Upper lobe of left lung (tissue), 4 donors: ENCODE measurements at regions not wholly inside any gene's neighbourhood (a gene's known extent, or its start where the extent isn't known, plus 50 kb on each side); places are given as distances from the start of the nearest gene placed in this dataset.

Experiments
- POLR2A ChIP-seq, 4 donors: fragments of 450-650 bp; IDR thresholded peaks; one replicate each; pipeline ENCODE4 v1.5.1; 2016 to 2017; ENCODE audit warnings: antibody characterized with exemption in 4 of 4, mild to moderate bottlenecking in 2 of 4
- POLR2AphosphoS5 ChIP-seq, 2 donors: sonication (generic); formaldehyde crosslinking; IDR thresholded peaks; one replicate each; pipeline ENCODE4 v1.5.1; 2017; ENCODE audit warnings: antibody characterized with exemption in 2 of 2

DNA sequence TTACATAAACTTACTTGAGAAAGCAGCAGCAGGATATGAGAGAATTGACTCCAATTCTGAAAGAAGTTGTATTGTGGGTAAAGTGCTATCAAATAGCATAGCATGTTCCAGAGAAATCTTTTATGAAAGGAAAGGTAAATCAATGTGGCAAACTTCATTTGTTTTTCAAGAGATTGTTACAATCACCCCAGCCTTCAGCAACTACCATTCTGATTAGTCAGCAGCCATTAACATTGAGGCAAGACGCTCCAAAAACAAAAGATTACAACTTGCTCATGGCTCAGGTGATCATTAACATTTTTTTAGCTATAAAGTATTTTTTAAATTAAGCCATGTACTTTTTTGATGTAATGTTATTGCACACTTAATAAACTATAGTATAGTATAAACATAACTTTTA, 357.2 kb downstream of the TMEM135 start:
- TF ChIP-seq POLR2AphosphoS5 (IDR thresholded peaks at IDR 0.05) (no peak), POLR2A (IDR thresholded peaks at IDR 0.05) (no peak)
